ENCODE measurements at regions not wholly inside any gene's neighbourhood (a gene's known extent, or its start where the extent isn't known, plus 50 kb on each side); places are given as distances from the start of the nearest gene placed in this dataset.

DNA sequence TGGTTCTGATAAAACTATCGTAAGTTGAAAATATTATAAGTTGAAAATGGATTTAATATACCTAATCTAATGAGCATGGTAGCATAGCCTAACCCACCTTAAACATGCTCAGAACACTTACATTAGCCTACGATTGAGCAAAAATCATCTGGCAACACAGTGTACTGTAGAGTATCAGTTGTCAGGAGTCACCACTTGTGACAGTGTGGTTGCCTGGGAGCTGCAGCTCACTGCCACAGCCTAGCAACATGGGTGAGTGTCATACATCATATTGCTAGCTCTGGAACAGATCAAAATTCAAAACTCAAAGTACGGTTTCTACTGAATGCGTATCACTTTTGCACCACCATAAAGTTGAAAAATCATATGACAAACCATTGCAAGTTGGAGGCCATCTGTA is 203.5 kb downstream of the ATXN7L3B start:
- no peak for TF ChIP-seq POLR2AphosphoS5 (IDR thresholded peaks at IDR 0.05; ENCODE audit: borderline replicate concordance, low read depth, low read length)
- no peak for TF ChIP-seq EZH2 (IDR thresholded peaks at IDR 0.05)
- TF ChIP-seq FOXP2 (optimal IDR thresholded peaks at IDR 0.05; ENCODE audit: control extremely low read depth, extremely low read length, insufficient read depth) = no peak
